HEK293 (cell line): ENCODE measurements at regions not wholly inside any gene's neighbourhood (a gene's known extent, or its start where the extent isn't known, plus 50 kb on each side); places are given as distances from the start of the nearest gene placed in this dataset.

ENCODE experiments used
- HOXD13 ChIP-seq: sonication (generic); formaldehyde crosslinking; IDR thresholded peaks from 2 replicates; pipeline ENCODE4 v1.8.0; 2022; ENCODE audit warnings: missing genetic modification reagents, borderline replicate concordance
- KLF9 ChIP-seq: fragments of 450-650 bp; formaldehyde crosslinking; IDR thresholded peaks from 2 replicates; pipeline ENCODE4 v1.5.1; 2016; ENCODE audit warnings: missing biosample characterization, missing genetic modification characterization, low read depth
- PRDM10 ChIP-seq: fragments of 450-650 bp; formaldehyde crosslinking; IDR thresholded peaks from 2 replicates; pipeline ENCODE4 v1.5.1; 2016; ENCODE audit warnings: missing biosample characterization, missing genetic modification characterization
- PRDM2 ChIP-seq: fragments of 450-650 bp; formaldehyde crosslinking; IDR thresholded peaks from 2 replicates; pipeline ENCODE4 v1.5.1; 2016; ENCODE audit warnings: missing biosample characterization, missing genetic modification characterization, borderline replicate concordance
- SCRT2 ChIP-seq: fragments of 450-650 bp; formaldehyde crosslinking; IDR thresholded peaks from 2 replicates; pipeline ENCODE4 v1.5.1; 2016; ENCODE audit warnings: missing biosample characterization, missing genetic modification characterization
- SP3 ChIP-seq: fragments of 450-650 bp; formaldehyde crosslinking; IDR thresholded peaks from 2 replicates; pipeline ENCODE4 v1.5.1; 2016; ENCODE audit warnings: missing biosample characterization, missing genetic modification characterization
- SP7 ChIP-seq: fragments of 450-650 bp; formaldehyde crosslinking; IDR thresholded peaks from 2 replicates; pipeline ENCODE4 v1.5.1; 2016; ENCODE audit warnings: missing biosample characterization, missing genetic modification characterization
- ZFP69B ChIP-seq: fragments of 450-650 bp; formaldehyde crosslinking; IDR thresholded peaks from 2 replicates; pipeline ENCODE4 v1.5.1; 2016; ENCODE audit warnings: missing biosample characterization, missing genetic modification characterization
- ZNF114 ChIP-seq: fragments of 450-650 bp; formaldehyde crosslinking; IDR thresholded peaks from 2 replicates; pipeline ENCODE4 v1.5.0; 2017; ENCODE audit warnings: missing biosample characterization, missing genetic modification characterization
- ZNF18 ChIP-seq: fragments of 450-650 bp; formaldehyde crosslinking; IDR thresholded peaks from 2 replicates; pipeline ENCODE4 v1.5.1; 2016; ENCODE audit warnings: missing biosample characterization, missing genetic modification characterization
- ZNF214 ChIP-seq: fragments of 450-650 bp; formaldehyde crosslinking; IDR thresholded peaks from 2 replicates; pipeline ENCODE4 v1.5.1; 2017; ENCODE audit warnings: missing biosample characterization, mild to moderate bottlenecking, missing genetic modification characterization, borderline replicate concordance
- ZNF221 ChIP-seq: fragments of 450-650 bp; formaldehyde crosslinking; IDR thresholded peaks from 2 replicates; pipeline ENCODE4 v1.5.1; 2017; ENCODE audit warnings: missing biosample characterization, missing genetic modification characterization, borderline replicate concordance
- ZNF311 ChIP-seq: fragments of 450-650 bp; formaldehyde crosslinking; IDR thresholded peaks from 2 replicates; pipeline ENCODE4 v1.5.1; 2017; ENCODE audit warnings: missing biosample characterization, missing genetic modification characterization, borderline replicate concordance
- ZNF335 ChIP-seq: fragments of 450-650 bp; formaldehyde crosslinking; conservative IDR thresholded peaks from 2 replicates; pipeline ENCODE4 v1.5.1; 2016; ENCODE audit warnings: missing biosample characterization, missing genetic modification characterization
- ZNF354C ChIP-seq: fragments of 450-650 bp; formaldehyde crosslinking; IDR thresholded peaks from 2 replicates; pipeline ENCODE4 v1.5.1; 2016; ENCODE audit warnings: missing biosample characterization, missing genetic modification characterization, low read depth, borderline replicate concordance
- ZNF362 ChIP-seq: fragments of 450-650 bp; formaldehyde crosslinking; IDR thresholded peaks from 2 replicates; pipeline ENCODE4 v1.5.1; 2016; ENCODE audit warnings: missing biosample characterization, missing genetic modification characterization
- ZNF561 ChIP-seq: fragments of 450-650 bp; IDR thresholded peaks from 2 replicates; pipeline ENCODE4 v1.5.1; 2018; ENCODE audit warnings: missing biosample characterization, missing genetic modification characterization, borderline replicate concordance
- ZNF645 ChIP-seq: fragments of 450-650 bp; formaldehyde crosslinking; IDR thresholded peaks from 2 replicates; pipeline ENCODE4; 2016; ENCODE audit warnings: missing biosample characterization, missing genetic modification characterization
- ZNF677 ChIP-seq: fragments of 450-650 bp; IDR thresholded peaks from 2 replicates; pipeline ENCODE4 v1.5.0; 2018; ENCODE audit warnings: missing biosample characterization, mild to moderate bottlenecking, missing genetic modification characterization, moderate library complexity
- ZNF692 ChIP-seq: fragments of 450-650 bp; formaldehyde crosslinking; IDR thresholded peaks from 2 replicates; pipeline ENCODE4 v1.5.1; 2016; ENCODE audit warnings: missing biosample characterization, missing genetic modification characterization
- ZNF776 ChIP-seq: fragments of 450-650 bp; formaldehyde crosslinking; IDR thresholded peaks from 2 replicates; pipeline ENCODE4 v1.5.0; 2017; ENCODE audit warnings: missing biosample characterization, missing genetic modification characterization, borderline replicate concordance
- ZNF785 ChIP-seq: fragments of 450-650 bp; formaldehyde crosslinking; IDR thresholded peaks from 2 replicates; pipeline ENCODE4 v1.5.1; 2016; ENCODE audit warnings: missing biosample characterization, missing genetic modification characterization
- ZNF830 ChIP-seq: fragments of 450-650 bp; IDR thresholded peaks from 2 replicates; pipeline ENCODE4 v1.5.0; 2018; ENCODE audit warnings: missing biosample characterization, missing genetic modification characterization, low read depth, mild to moderate bottlenecking, moderate library complexity

- TF ChIP-seq PRDM10 (peak; percentile 10; the same call in 1 of the 2 replicates), ZNF311 (no peak), ZNF692 (peak; percentile 98), ZFP69B (tag by site-specific recombination) (peak; percentile 97), ZNF830 (no peak), SCRT2 (tag by site-specific recombination) (no peak; the same call in 1 of the 2 replicates), ZNF561 (peak; percentile 83), KLF9 (no peak), ZNF785 (tag by site-specific recombination) (no peak), ZNF335 (tag by site-specific recombination) (peak; percentile 9), SP7 (peak; percentile 47), ZNF114 (no peak), ZNF776 (tag by site-specific recombination) (no peak), ZNF354C (tag by site-specific recombination) (no peak), HOXD13 (no peak), ZNF362 (tag by site-specific recombination) (peak; percentile 83), ZNF221 (tag by site-specific recombination) (no peak), PRDM2 (tag by site-specific recombination) (no peak), ZNF677 (peak; percentile 71; the same call in 1 of the 2 replicates), ZNF214 (tag by site-specific recombination) (no peak), ZNF645 (tag by site-specific recombination) (no peak), ZNF18 (tag by site-specific recombination) (no peak), SP3 (tag by site-specific recombination) (peak; percentile 46; the same call in 1 of the 2 replicates)
Measured at GRCh38 chr6:27668442-27669294, 195.8 kb upstream of the ZNF184 start (continued).
